Stimulated activated naive CD8-positive, alpha-beta T cell treated with anti-CD3 and anti-CD28 coated beads, Interleukin-15, amount 100 ng/mL, for 72 hours (primary cell): ENCODE measurements at regions not wholly inside any gene's neighbourhood (a gene's known extent, or its start where the extent isn't known, plus 50 kb on each side); places are given as distances from the start of the nearest gene placed in this dataset.

ENCODE experiments used
- ATAC-seq: fragments of 150-1000 bp; cut with Tn5 transposase; 2 replicates; pipeline ENCODE4 v1.10.0; 2021; ENCODE audit warnings: mild to moderate bottlenecking, moderate library complexity
- DNase-seq, 2 donors: peaks; one replicate each; pipeline ENCODE4 v3.0.0; 2021 to 2022
- H3K27ac Mint-ChIP-seq, 2 donors: one replicate each; pipeline ENCODE4 v1.8.0; 2022; ENCODE audit warnings: mild to moderate bottlenecking in 2 of 2, mixed read lengths in 2 of 2, moderate library complexity in 2 of 2
- H3K27me3 Mint-ChIP-seq: one replicate; pipeline ENCODE4 v1.8.0; 2022; ENCODE audit warnings: mixed read lengths
- H3K4me1 Mint-ChIP-seq: one replicate; pipeline ENCODE4 v1.8.0; 2022; ENCODE audit warnings: mild to moderate bottlenecking, mixed read lengths
- H3K4me3 Mint-ChIP-seq, 2 donors: one replicate each; pipeline ENCODE4 v1.8.0; 2022; ENCODE audit warnings: mild to moderate bottlenecking in 2 of 2, mixed read lengths in 2 of 2, moderate library complexity in 1 of 2
- H3K9me3 Mint-ChIP-seq, 2 donors: one replicate each; pipeline ENCODE4 v1.8.0; 2022; ENCODE audit warnings: mixed read lengths in 2 of 2

DNA sequence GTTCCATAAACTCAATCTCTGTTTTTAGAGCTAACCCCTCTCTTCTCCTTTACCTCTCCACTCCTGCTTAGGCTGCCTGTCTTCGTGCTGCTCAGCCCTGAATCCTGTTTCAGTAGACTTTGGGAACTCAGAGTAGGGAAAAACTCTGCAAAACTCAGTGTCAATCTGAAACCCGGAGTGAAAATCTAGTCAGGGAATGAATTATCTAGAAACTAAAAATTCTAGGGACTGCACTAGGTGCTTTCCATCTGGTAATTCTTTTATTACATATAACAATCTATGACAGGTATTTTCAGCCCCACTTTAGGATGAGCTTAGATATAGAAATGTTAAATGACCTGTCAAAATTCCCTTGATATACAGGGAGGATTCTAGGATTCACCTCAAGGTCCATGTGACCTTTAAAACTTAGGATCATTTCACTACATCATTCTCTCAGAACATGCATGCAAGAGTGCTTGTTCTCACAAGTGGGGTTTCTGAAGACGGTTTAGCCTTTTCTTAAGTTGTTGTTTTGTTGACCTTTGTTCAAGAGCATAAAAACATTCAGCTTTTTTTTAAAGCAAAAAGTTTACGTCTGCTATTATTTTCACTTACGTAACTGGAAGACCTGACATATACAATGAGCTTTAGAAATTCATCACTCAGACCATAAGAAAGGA lies 108.2 kb upstream of the MBNL1 start:
- no peak for DNase-seq
- H3K4me1 Mint-ChIP-seq: no peaks in the 10 kb centered on the region

DNA sequence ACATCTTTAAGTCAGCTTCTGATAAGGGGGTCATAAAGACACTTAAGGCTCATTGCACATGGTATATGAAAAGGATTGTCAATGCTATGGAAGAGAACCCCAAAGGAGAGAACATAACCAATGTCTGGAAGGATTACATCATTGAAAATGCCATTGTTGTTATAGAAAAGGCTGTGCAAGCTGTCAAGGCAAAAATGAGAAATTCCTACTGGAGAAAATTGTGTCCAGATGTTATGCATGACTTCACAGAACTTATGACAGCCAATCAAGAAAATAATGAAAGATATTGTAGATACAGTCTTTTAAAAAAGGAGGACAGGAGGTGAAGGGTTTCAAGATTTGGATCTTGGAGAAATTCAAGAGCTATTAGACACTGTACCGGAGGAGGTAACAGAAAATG lies 96.3 kb upstream of the MBNL1 start:
- Mint-ChIP-seq H3K4me3 (no peak overlapping the region), H3K9me3 (no peaks in the 10 kb centered on the region), H3K27me3 (peaks cover 7% of the 10 kb centered on the region), H3K27ac (no peak overlapping the region), H3K4me1 (peaks cover 2% of the 10 kb centered on the region)
- ATAC-seq: no peak
- DNase-seq: no peak

More for the DNA sequence above, 108.2 kb upstream of the MBNL1 start:
- Mint-ChIP-seq H3K27ac (no peak overlapping the region), H3K4me3 (no peak overlapping the region), H3K27me3 (no peaks in the 10 kb centered on the region), H3K9me3 (peaks cover 0 to 7% of the 10 kb centered on the region in 2 donors)
- no peak for ATAC-seq

DNA sequence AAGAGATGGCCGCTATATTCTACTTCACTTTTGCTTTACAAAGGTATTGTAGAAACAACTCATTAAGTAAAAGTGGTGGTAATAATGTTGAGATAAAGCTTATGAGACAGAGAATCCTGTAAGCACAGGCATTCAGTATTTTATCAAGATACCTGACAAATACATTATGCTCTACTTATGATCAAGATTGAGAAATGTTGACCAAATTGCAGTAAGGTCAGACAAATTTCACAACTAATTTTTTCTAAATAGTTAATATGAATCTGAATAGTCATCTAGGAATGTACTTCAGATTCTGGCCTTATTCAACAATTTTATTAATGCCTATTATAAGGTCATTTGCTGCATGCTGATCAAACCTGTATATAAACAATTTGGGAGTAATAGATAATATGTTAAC lies 95.1 kb upstream of the MBNL1 start:
- DNase-seq: no peak
- no peak overlapping the region for H3K4me3 Mint-ChIP-seq
- peaks cover 16% of the 10 kb centered on the region for H3K27me3 Mint-ChIP-seq
- no peak for ATAC-seq
- no peak overlapping the region for H3K27ac Mint-ChIP-seq
- H3K4me1 Mint-ChIP-seq: peaks cover 14% of the 10 kb centered on the region
- no peaks in the 10 kb centered on the region for H3K9me3 Mint-ChIP-seq

DNA sequence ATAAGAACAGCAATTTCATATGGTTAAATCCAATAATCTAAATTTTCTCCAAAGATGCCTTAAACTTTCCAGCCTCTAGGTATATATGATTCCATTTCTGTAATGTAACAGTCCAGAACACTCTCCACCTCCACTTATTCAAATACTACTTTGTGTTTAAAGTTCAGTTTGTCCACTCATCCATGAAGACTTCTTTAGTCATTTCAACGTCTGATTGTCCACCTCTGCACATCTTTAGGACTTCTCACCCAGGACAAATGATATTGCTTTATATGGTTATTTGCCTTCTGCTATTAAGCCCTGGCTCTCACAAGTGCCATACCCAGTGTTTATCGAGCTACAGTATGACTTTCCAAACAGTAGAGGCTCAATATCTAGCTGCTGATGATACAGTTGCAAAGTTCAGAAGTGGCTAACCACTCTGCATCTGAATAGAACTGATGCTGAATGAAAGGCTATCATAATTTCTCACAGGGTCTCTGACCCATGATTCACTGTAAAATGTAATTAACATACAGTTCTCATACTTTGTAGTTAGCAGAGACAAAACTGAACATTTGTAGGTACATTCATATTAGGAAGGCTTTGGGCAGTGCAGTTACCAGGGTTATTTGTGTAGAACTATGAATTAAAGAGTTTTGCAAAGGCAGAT lies 93.7 kb upstream of the MBNL1 start:
- no peak overlapping the region for H3K27ac Mint-ChIP-seq
- H3K4me3 Mint-ChIP-seq: no peak overlapping the region
- peaks cover 16% of the 10 kb centered on the region for H3K27me3 Mint-ChIP-seq
- DNase-seq (no peak), ATAC-seq (no peak)
- H3K4me1 Mint-ChIP-seq: peaks cover 27% of the 10 kb centered on the region
- no peaks in the 10 kb centered on the region for H3K9me3 Mint-ChIP-seq

DNA sequence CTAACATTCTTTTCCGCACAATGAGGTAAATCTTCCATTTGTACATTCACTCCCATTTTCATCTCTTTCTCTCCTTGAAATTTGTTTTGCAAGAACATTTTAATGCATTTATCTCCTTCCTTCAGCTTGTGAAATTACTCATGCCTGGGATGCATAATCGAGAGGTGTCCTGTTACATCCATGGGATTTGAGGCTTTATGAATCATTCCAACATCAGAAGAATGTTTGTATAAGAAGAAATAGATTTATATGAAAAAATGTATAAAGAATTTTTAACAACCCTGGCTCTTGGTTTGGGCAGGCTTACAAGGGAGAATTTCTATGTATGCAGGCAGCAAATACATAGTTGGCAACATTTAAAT lies 93.2 kb upstream of the MBNL1 start:
- no peaks in the 10 kb centered on the region for H3K9me3 Mint-ChIP-seq
- H3K27me3 Mint-ChIP-seq: peaks cover 16% of the 10 kb centered on the region
- ATAC-seq: no peak
- DNase-seq: no peak
- no peak overlapping the region for H3K4me3 Mint-ChIP-seq
- H3K27ac Mint-ChIP-seq: no peak overlapping the region
- peaks cover 31% of the 10 kb centered on the region for H3K4me1 Mint-ChIP-seq

DNA sequence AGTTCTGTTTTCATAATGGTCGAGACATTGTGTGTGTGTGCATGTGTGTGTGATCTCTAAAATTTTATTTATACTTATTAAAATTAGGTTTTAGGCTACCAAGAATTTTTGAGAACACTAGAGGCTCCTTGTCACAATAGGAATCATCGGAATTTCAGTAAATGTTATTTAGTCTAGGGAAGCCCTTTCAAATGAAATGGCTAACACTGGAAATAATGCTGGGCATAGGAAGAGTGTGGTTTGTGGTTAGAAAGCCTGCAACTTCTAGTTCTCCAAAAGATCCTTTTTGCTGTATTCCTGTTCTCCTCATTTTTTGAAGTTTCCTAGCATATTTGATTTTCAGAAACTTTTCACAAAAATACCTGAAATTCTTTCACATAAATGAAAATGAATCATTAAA lies 92.5 kb upstream of the MBNL1 start:
- peaks cover 31% of the 10 kb centered on the region for H3K4me1 Mint-ChIP-seq
- H3K4me3 Mint-ChIP-seq: no peak overlapping the region
- ATAC-seq (no peak), DNase-seq (no peak)
- H3K9me3 Mint-ChIP-seq: no peaks in the 10 kb centered on the region
- H3K27me3 Mint-ChIP-seq: peaks cover 16% of the 10 kb centered on the region
- H3K27ac Mint-ChIP-seq: no peak overlapping the region

DNA sequence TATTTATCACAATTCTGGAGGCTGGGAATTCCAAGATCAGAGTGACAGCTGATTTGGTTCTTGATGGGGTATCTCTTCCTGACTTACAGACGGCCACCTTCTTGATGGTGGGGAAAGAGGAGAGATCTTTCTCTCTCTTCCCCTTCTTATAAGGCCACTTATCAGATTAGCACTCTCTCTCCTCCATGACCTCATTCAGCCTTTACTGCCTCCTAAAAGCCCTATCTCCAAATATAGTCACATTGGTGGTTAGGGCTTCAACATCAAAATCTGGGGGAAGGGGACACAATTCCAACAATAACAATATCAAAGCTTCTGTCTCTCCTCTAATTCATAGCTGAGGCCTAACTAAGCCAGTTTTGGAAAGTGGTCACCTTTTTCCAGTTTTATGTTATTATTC lies 91.7 kb upstream of the MBNL1 start:
- DNase-seq (no peak), ATAC-seq (no peak)

DNA sequence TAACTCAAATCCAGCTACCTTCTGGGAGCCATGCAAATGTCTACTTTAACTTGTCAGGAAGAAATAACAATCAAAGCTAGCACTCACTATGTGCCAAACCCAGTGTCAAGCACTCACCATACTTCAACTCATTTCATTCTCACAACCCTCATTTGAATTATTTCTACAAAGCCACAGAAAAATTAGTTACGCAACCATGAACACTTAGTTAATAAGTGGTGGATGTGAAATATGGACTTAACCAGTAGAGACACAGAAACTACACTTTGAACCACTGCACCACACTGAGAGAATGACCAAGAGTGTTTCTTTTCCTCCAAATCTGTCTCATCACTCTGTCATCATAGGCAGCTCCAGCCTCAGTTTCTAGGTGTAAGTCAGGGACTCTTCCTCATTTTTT lies 91.0 kb upstream of the MBNL1 start:
- Mint-ChIP-seq H3K4me3 (no peak overlapping the region), H3K27ac (no peak overlapping the region), H3K9me3 (no peaks in the 10 kb centered on the region), H3K4me1 (peaks cover 40% of the 10 kb centered on the region), H3K27me3 (peaks cover 16% of the 10 kb centered on the region)
- ATAC-seq (peak; percentile 55), DNase-seq (no peak)

More for the DNA sequence above, 91.7 kb upstream of the MBNL1 start:
- peaks cover 33% of the 10 kb centered on the region for H3K4me1 Mint-ChIP-seq
- H3K27ac Mint-ChIP-seq: no peak overlapping the region
- no peak overlapping the region for H3K4me3 Mint-ChIP-seq
- peaks cover 16% of the 10 kb centered on the region for H3K27me3 Mint-ChIP-seq
- H3K9me3 Mint-ChIP-seq: no peaks in the 10 kb centered on the region

DNA sequence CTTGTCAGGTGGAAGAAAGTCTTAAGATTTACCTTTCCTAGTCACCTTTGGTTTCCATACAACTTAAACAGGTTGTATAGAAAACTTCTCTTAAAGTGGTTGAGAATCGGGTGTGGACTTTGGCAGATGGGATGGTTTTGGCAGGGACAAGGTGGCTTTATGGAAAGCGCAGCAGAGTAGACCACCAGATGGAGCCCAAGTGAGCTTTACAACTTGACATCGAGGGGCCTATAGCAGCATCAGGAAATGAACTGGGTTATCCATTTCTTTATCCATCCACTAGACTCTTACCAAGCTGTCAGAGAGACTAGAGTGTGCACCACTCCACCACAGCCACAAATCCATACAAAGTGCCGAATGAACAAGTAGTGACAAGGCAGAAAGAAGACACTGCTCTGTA lies 85.3 kb upstream of the MBNL1 start:
- Mint-ChIP-seq H3K27ac (peak overlapping the region in 1 of 2 donors; percentile 79), H3K4me1 (peaks cover 69% of the 10 kb centered on the region), H3K27me3 (no peaks in the 10 kb centered on the region), H3K9me3 (no peaks in the 10 kb centered on the region), H3K4me3 (peak overlapping the region; percentile 21 to 70)
- DNase-seq (peak; percentile 49 to 64), ATAC-seq (peak; percentile 96)

DNA sequence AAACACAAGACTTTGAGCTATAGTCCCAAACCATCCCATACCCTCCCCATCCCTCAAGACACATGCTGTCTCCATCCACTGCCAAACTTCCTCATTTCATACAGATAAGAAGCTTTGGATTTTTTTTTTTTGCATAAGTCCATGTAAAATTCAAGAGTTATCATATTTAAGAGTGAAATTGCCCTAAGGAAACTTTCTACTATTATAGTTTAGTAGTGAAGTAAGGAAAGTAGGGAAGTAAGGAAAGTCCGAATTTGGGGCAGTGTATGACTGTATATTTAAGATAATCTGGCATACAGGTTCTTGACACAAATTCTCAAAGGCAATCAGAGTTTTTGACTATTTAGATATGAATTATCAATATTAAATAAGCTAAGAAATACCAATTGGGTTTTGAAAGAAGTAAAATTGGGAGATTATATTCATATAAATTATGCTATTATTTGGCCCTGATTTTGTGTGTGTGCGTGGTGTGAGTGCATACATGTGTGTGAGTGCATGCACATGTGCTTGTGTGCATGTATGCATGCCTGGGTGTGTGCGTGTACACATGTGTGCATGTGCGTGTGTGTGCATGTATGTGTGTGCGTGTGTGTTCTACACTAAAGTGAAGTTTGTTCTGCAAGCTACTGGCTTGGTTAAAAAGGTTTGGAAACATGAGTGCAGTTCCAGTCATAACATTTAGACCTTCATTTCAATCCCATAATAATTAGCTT lies 83.6 kb upstream of the MBNL1 start:
- no peak overlapping the region for H3K27ac Mint-ChIP-seq
- DNase-seq (no peak), ATAC-seq (no peak)
- peaks cover 68% of the 10 kb centered on the region for H3K4me1 Mint-ChIP-seq
- no peaks in the 10 kb centered on the region for H3K27me3 Mint-ChIP-seq
- H3K9me3 Mint-ChIP-seq: no peaks in the 10 kb centered on the region
- no peak overlapping the region for H3K4me3 Mint-ChIP-seq

DNA sequence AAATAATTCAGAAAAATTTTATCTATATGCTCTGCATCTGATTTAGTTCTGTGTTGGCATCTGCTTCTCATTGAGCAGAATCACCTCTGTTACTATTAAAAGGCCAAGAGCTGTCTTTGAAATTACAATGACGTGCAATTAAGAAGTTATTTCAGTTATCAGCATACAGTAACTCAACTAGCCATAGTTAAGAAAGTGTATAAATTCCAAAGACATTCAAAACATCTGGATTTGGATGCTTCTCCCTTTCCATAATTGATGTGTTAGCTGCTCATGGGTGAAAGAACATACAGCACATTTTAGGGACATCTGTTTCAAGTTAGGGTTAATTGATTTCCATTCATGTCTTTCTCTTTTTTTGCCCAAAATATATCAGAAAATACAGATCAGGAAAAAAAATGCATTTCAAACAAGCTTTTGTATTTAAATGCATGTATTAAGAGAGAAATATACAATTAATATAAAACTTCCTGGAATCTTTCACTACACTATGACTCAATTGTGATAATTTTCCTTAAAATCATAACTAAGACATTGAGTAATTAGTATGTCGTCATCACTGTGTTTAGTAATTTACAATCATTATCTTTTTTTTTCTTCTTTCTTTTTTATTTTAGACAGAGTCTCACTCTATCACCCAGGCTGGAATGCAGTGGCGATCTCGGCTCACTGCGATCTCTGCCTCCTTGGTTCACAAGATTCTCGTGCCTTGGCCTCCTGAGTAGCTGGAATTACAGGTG lies 82.7 kb upstream of the MBNL1 start:
- DNase-seq: no peak
- Mint-ChIP-seq H3K27me3 (no peaks in the 10 kb centered on the region), H3K9me3 (no peaks in the 10 kb centered on the region), H3K27ac (no peak overlapping the region), H3K4me3 (no peak overlapping the region), H3K4me1 (peaks cover 75% of the 10 kb centered on the region)
- no peak for ATAC-seq

DNA sequence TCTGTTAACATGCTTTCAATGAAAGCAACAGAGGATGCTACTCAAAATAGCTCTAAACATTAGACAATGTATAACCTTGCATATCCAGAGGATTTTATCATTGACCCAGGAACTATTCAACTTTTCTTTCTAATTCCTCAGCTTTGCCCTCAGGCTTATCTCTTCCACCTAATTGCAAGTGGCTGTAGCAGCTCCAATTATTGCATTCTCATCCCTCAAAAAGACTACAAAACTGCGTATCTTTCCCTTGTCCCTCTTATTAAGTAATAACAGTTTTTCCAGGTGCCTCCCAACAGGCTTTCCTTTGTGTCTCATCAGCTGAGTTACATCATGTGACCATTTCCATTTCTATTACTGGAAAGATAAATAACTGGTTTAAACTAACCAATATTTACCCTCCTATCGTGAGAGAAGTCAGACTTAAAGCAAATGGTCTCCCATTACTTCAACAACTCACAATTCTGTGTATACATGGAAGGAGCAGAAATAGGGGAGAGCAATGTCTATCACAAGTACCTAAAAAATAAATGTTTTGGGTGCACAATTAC lies 78.0 kb upstream of the MBNL1 start:
- H3K4me1 Mint-ChIP-seq: peaks cover 76% of the 10 kb centered on the region
- H3K27ac Mint-ChIP-seq: peak overlapping the region in 1 of 2 donors; percentile 66
- DNase-seq (no peak), ATAC-seq (no peak)
- no peaks in the 10 kb centered on the region for H3K9me3 Mint-ChIP-seq
- peak overlapping the region in 1 of 2 donors; percentile 33 for H3K4me3 Mint-ChIP-seq
- H3K27me3 Mint-ChIP-seq: no peaks in the 10 kb centered on the region

DNA sequence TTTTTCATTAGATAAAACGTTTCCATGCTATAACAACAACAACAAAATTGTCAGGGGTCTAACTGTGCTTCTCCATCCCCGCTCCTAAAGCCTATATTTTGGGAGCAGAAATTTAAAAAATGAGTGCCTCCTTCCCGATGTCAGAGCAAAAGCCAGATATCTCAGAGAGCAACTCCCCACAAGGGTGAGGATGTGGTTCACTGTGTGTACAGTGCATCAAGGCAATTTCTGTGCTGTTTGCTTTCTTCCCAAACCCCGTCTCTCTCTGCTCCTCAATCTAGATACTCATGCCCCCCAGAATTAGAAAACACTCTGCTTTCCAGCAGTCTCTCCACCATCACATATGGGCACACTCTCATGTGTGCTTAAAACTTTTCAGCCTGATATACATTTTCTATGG lies 76.7 kb upstream of the MBNL1 start:
- Mint-ChIP-seq H3K4me1 (peaks cover 89% of the 10 kb centered on the region), H3K27ac (peak overlapping the region; percentile 9 to 75), H3K27me3 (no peaks in the 10 kb centered on the region), H3K4me3 (peak overlapping the region; percentile 66 to 73), H3K9me3 (no peaks in the 10 kb centered on the region)
- DNase-seq: no peak
- peak; percentile 45 for ATAC-seq

DNA sequence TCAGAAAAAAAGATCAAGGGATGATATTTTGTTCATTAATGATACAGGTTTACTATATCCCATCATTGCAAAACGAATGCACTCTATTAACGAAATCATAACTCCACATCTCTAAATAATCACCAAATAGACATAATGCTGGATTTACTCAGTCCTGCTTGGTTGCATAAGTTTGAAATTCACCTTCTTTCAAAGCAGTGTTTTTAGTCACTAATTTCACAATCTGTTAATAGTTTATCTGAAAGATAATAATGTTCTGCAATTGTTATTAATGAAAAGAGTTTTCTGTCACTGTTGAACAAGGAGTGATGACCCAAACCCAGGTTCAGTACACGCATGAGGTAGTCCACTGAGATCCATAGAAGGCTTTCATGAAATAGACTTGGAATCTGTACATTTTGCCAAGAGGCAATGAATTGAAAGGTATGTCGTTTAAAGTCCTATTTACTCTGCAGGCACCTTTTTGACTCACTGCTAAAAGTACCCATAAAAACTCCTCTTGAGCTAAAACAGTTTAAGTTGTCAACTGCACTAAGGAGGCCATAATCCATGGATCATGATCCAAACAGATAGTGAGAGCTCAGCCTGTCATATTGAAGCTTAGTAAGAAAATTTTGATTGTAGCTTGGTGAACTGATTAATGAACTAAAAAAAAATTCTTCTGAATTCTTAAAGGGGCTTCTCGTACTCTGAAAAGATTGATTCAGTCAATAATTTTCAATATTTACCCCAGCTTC lies 75.6 kb upstream of the MBNL1 start:
- ATAC-seq: peak; percentile 3
- H3K4me1 Mint-ChIP-seq: peaks cover 90% of the 10 kb centered on the region
- peak overlapping the region; percentile 93 to 96 for H3K27ac Mint-ChIP-seq
- H3K27me3 Mint-ChIP-seq: no peaks in the 10 kb centered on the region
- H3K9me3 Mint-ChIP-seq: no peaks in the 10 kb centered on the region
- H3K4me3 Mint-ChIP-seq: peak overlapping the region; percentile 78 to 85
- DNase-seq: no peak
